Calu3 (cell line): ENCODE measurements at regions not wholly inside any gene's neighbourhood (a gene's known extent, or its start where the extent isn't known, plus 50 kb on each side); places are given as distances from the start of the nearest gene placed in this dataset.
"Not testable (repeated sequence)": the region's sequence is repeated elsewhere in the genome, so short reads cannot be mapped to it uniquely, and the experiment has no call there.

Experiments used
- BruUV-seq: library from RNA; stranded (reverse); fragments of 400-500 nt; replicated peaks from 2 replicates; lab custom pipeline; 2021; lab: Mats Ljungman, UMichigan
- CTCF ChIA-PET: fragments of 300-600 bp; sonication (Branson Sonifier 250); formaldehyde crosslinking; loops from one replicate; lab custom pipeline; 2022; ENCODE audit warnings: antibody characterized with exemption; lab: Charles Lee
- DNase-seq: peaks from one replicate; pipeline ENCODE4 v3.0.0; 2022
- H3K27ac Mint-ChIP-seq: one replicate; pipeline ENCODE4 v1.8.0; 2022; ENCODE audit warnings: mixed read lengths; ENCODE audit not compliant: unreplicated experiment
- H3K27me3 Mint-ChIP-seq: one replicate; pipeline ENCODE4 v1.8.0; 2022; ENCODE audit warnings: mixed read lengths; ENCODE audit not compliant: unreplicated experiment
- H3K36me3 Mint-ChIP-seq: one replicate; pipeline ENCODE4 v1.8.0; 2022; ENCODE audit warnings: mild to moderate bottlenecking, moderate library complexity, mixed read lengths; ENCODE audit not compliant: insufficient read depth, unreplicated experiment
- H3K4me1 Mint-ChIP-seq: one replicate; pipeline ENCODE4 v1.8.0; 2022; ENCODE audit warnings: mild to moderate bottlenecking, low read depth, mixed read lengths; ENCODE audit not compliant: unreplicated experiment
- H3K4me3 Mint-ChIP-seq: one replicate; pipeline ENCODE4 v1.8.0; 2022; ENCODE audit warnings: mild to moderate bottlenecking, low read depth, moderate library complexity, mixed read lengths; ENCODE audit not compliant: unreplicated experiment
- H3K9me3 Mint-ChIP-seq: one replicate; pipeline ENCODE4 v1.8.0; 2022; ENCODE audit warnings: low read depth, mixed read lengths; ENCODE audit not compliant: unreplicated experiment
- CTCF ChIP-seq: fragments of 200-600 bp; IDR thresholded peaks from one replicate; pipeline ENCODE4 v1.8.0; 2022; ENCODE audit warnings: antibody characterized with exemption; ENCODE audit not compliant: unreplicated experiment
- intact Hi-C: fragments of 100-400 bp; cut with micrococcal nuclease; formaldehyde crosslinking; loops from one replicate; pipeline ENCODE4 v1.10.0; 2022; ENCODE audit not compliant: unreplicated experiment

GRCh38 chr13:66237411-66238062 is 992.6 kb downstream of the PCDH9 start:
- H3K27me3 Mint-ChIP-seq: no peaks in the 10 kb centered on the region
- CTCF ChIA-PET: no interaction called here
- H3K4me3 Mint-ChIP-seq: no peak overlapping the region
- H3K4me1 Mint-ChIP-seq: no peaks in the 10 kb centered on the region
- no peaks in the 10 kb centered on the region for H3K36me3 Mint-ChIP-seq
- TF ChIP-seq CTCF: no peak
- peaks cover 4% of the 10 kb centered on the region for H3K9me3 Mint-ChIP-seq
- intact Hi-C loops: no loop called here
- no peak overlapping the region for H3K27ac Mint-ChIP-seq
- no peak for DNase-seq
- BruUV-seq: no TSS peak

- Mint-ChIP-seq H3K4me1 (no peaks in the 10 kb centered on the region), H3K4me3 (no peak overlapping the region), H3K27me3 (no peaks in the 10 kb centered on the region), H3K9me3 (peaks cover 6% of the 10 kb centered on the region), H3K27ac (no peak overlapping the region), H3K36me3 (no peaks in the 10 kb centered on the region)
- CTCF ChIA-PET: no interaction called here
- intact Hi-C loops: no loop called here
- TF ChIP-seq CTCF: no peak
- DNase-seq: no peak
- BruUV-seq: no TSS peak
These were observed 996.0 kb downstream of the PCDH9 start for GRCh38 chr13:66234159-66234558.

- H3K27me3 Mint-ChIP-seq, H3K4me3 Mint-ChIP-seq, H3K36me3 Mint-ChIP-seq, BruUV-seq, H3K4me1 Mint-ChIP-seq, H3K27ac Mint-ChIP-seq, CTCF ChIA-PET, DNase-seq, H3K9me3 Mint-ChIP-seq, intact Hi-C loops: not testable (repeated sequence)
These were observed 998.2 kb downstream of the PCDH9 start for GRCh38 chr13:66231958-66232357.

GRCh38 chr13:66225072-66225471 is 1005.1 kb downstream of the PCDH9 start:
- H3K27ac Mint-ChIP-seq: no peak overlapping the region
- H3K9me3 Mint-ChIP-seq: peaks cover 5% of the 10 kb centered on the region
- CTCF ChIA-PET: no interaction called here
- no TSS peak for BruUV-seq
- TF ChIP-seq CTCF: no peak
- H3K4me1 Mint-ChIP-seq: no peaks in the 10 kb centered on the region
- DNase-seq: no peak
- H3K4me3 Mint-ChIP-seq: no peak overlapping the region
- no peaks in the 10 kb centered on the region for H3K27me3 Mint-ChIP-seq
- H3K36me3 Mint-ChIP-seq: no peaks in the 10 kb centered on the region
- intact Hi-C loops: no loop called here

- CTCF ChIA-PET: no interaction called here
- intact Hi-C loops: no loop called here
- no peak for TF ChIP-seq CTCF
- no peaks in the 10 kb centered on the region for H3K27me3 Mint-ChIP-seq
- no peak overlapping the region for H3K4me3 Mint-ChIP-seq
- DNase-seq: no peak
- no peak overlapping the region for H3K27ac Mint-ChIP-seq
- peaks cover 5% of the 10 kb centered on the region for H3K9me3 Mint-ChIP-seq
- no peaks in the 10 kb centered on the region for H3K4me1 Mint-ChIP-seq
- BruUV-seq: no TSS peak
- H3K36me3 Mint-ChIP-seq: no peaks in the 10 kb centered on the region
These were observed 1005.5 kb downstream of the PCDH9 start for GRCh38 chr13:66224663-66225062.
